BLaER1 treated with 17β-estradiol and CSF1 and Interleukin-3, amounts not matched to agents 10 nM and 100 nM (cell line): ENCODE measurements at regions not wholly inside any gene's neighbourhood (a gene's known extent, or its start where the extent isn't known, plus 50 kb on each side); places are given as distances from the start of the nearest gene placed in this dataset.

Experiments
- H3K27ac ChIP-seq, 11 experiments: shearing (Covaris generic); formaldehyde crosslinking; 2 replicates each; pipeline ENCODE4 v1.8.1; 2022
- H3K27me3 ChIP-seq, 11 experiments: shearing (Covaris generic); formaldehyde crosslinking; 2 replicates each; pipeline ENCODE4 v1.8.1; 2022
- H3K36me3 ChIP-seq, 11 experiments: shearing (Covaris generic); formaldehyde crosslinking; 2 replicates each; pipeline ENCODE4 v1.8.1; 2022
- H3K4me1 ChIP-seq, 10 experiments: shearing (Covaris generic); formaldehyde crosslinking; 2 replicates each; pipeline ENCODE4 v1.8.1; 2022
- H3K4me2 ChIP-seq, 11 experiments: shearing (Covaris generic); formaldehyde crosslinking; 2 replicates each; pipeline ENCODE4 v1.8.1; 2022
- H3K4me3 ChIP-seq, 10 experiments: shearing (Covaris generic); formaldehyde crosslinking; 2 replicates each; pipeline ENCODE4 v1.8.1; 2022
- H3K9ac ChIP-seq, 11 experiments: shearing (Covaris generic); formaldehyde crosslinking; 2 replicates each; pipeline ENCODE4 v1.8.1; 2022
- H3K9me3 ChIP-seq, 11 experiments: shearing (Covaris generic); formaldehyde crosslinking; replicated peaks in 1 of 11; 2 replicates each; pipeline ENCODE4 v1.8.1; 2022
- H4K20me1 ChIP-seq, 11 experiments: shearing (Covaris generic); formaldehyde crosslinking; 2 replicates each; pipeline ENCODE4 v1.8.1; 2022
- Cebpa-rat ChIP-seq, 11 experiments: shearing (Covaris generic); IDR thresholded peaks; 2 replicates each; pipeline ENCODE4 v1.8.1; 2022

GRCh38 chr4:125497861-125498260 is 183.1 kb downstream of the FAT4 start:
- Histone ChIP-seq H4K20me1 (no peaks in the 10 kb centered on the region), H3K27ac (no peak overlapping the region), H3K4me1 (no peaks in the 10 kb centered on the region), H3K9me3 (no peaks in the 10 kb centered on the region), H3K4me3 (no peak overlapping the region), H3K4me2 (no peak overlapping the region), H3K36me3 (no peaks in the 10 kb centered on the region), H3K9ac (no peak overlapping the region), H3K27me3 (no peaks in the 10 kb centered on the region)
- no peak for TF ChIP-seq Cebpa-rat (IDR thresholded peaks at IDR 0.05)

GRCh38 chr4:125498981-125499380 is 184.2 kb downstream of the FAT4 start:
- Histone ChIP-seq H3K4me2 (no peak overlapping the region), H4K20me1 (no peaks in the 10 kb centered on the region), H3K9me3 (no peaks in the 10 kb centered on the region), H3K4me3 (no peak overlapping the region), H3K9ac (no peak overlapping the region), H3K36me3 (no peaks in the 10 kb centered on the region), H3K27me3 (no peaks in the 10 kb centered on the region), H3K4me1 (no peaks in the 10 kb centered on the region), H3K27ac (no peak overlapping the region)
- no peak for TF ChIP-seq Cebpa-rat (IDR thresholded peaks at IDR 0.05)

DNA sequence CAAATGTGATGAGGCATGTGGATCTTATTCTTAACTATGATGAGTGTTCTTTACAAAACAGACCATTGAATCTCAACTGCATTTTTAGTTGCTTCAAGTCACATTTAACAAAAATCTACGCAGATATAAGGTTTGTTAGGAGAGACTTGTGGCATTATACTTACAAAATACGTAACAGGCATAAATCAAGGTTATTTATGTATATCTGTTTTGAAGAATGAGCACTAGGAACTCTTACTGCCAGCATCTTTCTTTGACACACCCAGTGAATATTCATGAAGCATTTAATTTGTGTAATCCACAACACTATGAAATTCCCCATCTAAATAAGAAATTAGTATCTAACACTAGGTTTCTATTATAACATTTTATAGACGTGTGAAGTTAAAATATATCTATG is 186.3 kb downstream of the FAT4 start:
- H3K9me3 ChIP-seq = no peaks in the 10 kb centered on the region
- no peak overlapping the region for H3K9ac ChIP-seq
- TF ChIP-seq Cebpa-rat (IDR thresholded peaks at IDR 0.05) = no peak
- H3K27ac ChIP-seq = no peak overlapping the region
- no peaks in the 10 kb centered on the region for H3K27me3 ChIP-seq
- H4K20me1 ChIP-seq = no peaks in the 10 kb centered on the region
- no peak overlapping the region for H3K4me3 ChIP-seq
- H3K4me1 ChIP-seq = no peaks in the 10 kb centered on the region
- no peaks in the 10 kb centered on the region for H3K36me3 ChIP-seq
- no peak overlapping the region for H3K4me2 ChIP-seq

- Histone ChIP-seq H3K4me1 (no peaks in the 10 kb centered on the region), H4K20me1 (no peaks in the 10 kb centered on the region), H3K27me3 (no peaks in the 10 kb centered on the region), H3K4me2 (no peak overlapping the region), H3K36me3 (no peaks in the 10 kb centered on the region), H3K27ac (no peak overlapping the region), H3K9me3 (no peaks in the 10 kb centered on the region), H3K4me3 (no peak overlapping the region), H3K9ac (no peak overlapping the region)
- TF ChIP-seq Cebpa-rat (IDR thresholded peaks at IDR 0.05) = no peak
Observed at GRCh38 chr4:125501568-125501967, 186.8 kb downstream of the FAT4 start.

- H3K4me1 ChIP-seq = no peaks in the 10 kb centered on the region
- peaks cover 0 to 9% (median 0%) of the 10 kb centered on the region in 11 experiments; a peak in 6 of 22 replicates for H3K9me3 ChIP-seq
Observed at GRCh38 chr4:125505621-125506020, 190.9 kb downstream of the FAT4 start.

DNA sequence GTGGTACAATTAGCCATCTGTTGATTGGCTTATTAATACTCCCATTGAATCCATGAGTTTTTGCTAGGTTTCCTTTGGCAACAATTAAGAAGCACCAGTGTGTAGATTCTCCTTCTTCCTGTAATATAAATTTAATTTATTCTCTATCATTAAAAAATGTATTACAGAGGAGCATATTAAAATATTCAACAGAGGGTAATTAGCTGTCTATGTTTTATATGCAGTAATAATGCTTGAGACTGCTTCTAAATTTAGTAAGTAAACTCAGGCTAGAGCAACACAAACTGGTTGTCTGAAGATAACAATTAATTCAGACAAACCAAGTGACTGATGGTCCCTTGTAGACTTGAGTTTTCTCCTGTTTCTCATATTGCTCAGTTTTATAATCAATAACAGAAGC is 192.4 kb downstream of the FAT4 start:
- Histone ChIP-seq H3K4me3 (no peak overlapping the region), H3K36me3 (no peaks in the 10 kb centered on the region), H4K20me1 (no peaks in the 10 kb centered on the region), H3K27ac (no peak overlapping the region), H3K4me2 (no peak overlapping the region), H3K4me1 (no peaks in the 10 kb centered on the region), H3K27me3 (no peaks in the 10 kb centered on the region), H3K9ac (no peak overlapping the region), H3K9me3 (peaks cover 0 to 9% (median 0%) of the 10 kb centered on the region in 11 experiments; a peak in 6 of 22 replicates)
- TF ChIP-seq Cebpa-rat (IDR thresholded peaks at IDR 0.05) = no peak

More at GRCh38 chr4:125505621-125506020, 190.9 kb downstream of the FAT4 start:
- no peaks in the 10 kb centered on the region for H3K27me3 ChIP-seq
- H3K27ac ChIP-seq = no peak overlapping the region
- no peak overlapping the region for H3K4me3 ChIP-seq
- H3K4me2 ChIP-seq = no peak overlapping the region
- no peaks in the 10 kb centered on the region for H4K20me1 ChIP-seq
- H3K36me3 ChIP-seq = no peaks in the 10 kb centered on the region
- H3K9ac ChIP-seq = no peak overlapping the region
- no peak for TF ChIP-seq Cebpa-rat (IDR thresholded peaks at IDR 0.05)

DNA sequence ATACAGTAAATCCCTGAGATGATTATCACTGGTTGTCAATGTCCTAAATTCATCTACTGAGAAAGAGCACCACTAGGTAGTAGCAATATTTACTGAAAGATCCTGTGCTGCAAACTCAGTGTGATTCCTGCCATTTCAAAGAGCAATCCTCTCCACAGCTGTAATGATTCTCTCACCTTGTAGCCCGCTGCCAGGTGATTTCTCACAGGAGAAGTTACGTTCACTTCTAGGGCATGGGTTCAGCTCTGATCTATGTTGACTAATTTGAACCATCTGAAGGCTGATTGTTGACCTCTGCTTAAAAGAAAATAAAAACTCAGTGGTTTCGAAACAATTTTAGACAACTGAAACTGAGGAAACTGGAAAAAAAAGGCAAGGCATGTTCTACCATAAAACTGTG is 197.0 kb downstream of the FAT4 start:
- Histone ChIP-seq H3K36me3 (no peaks in the 10 kb centered on the region), H4K20me1 (no peaks in the 10 kb centered on the region), H3K4me3 (no peak overlapping the region), H3K9ac (no peak overlapping the region), H3K27me3 (no peaks in the 10 kb centered on the region), H3K9me3 (peaks cover 0 to 15% (median 0%) of the 10 kb centered on the region in 11 experiments; a peak in 7 of 22 replicates), H3K4me1 (no peaks in the 10 kb centered on the region), H3K27ac (no peak overlapping the region), H3K4me2 (no peak overlapping the region)
- no peak for TF ChIP-seq Cebpa-rat (IDR thresholded peaks at IDR 0.05)

GRCh38 chr4:125515016-125515415 is 200.3 kb downstream of the FAT4 start:
- peaks cover 0 to 6% (median 0%) of the 10 kb centered on the region in 11 experiments; a peak in 1 of 22 replicates for H3K9me3 ChIP-seq
- H3K27me3 ChIP-seq = no peaks in the 10 kb centered on the region
- no peaks in the 10 kb centered on the region for H3K4me1 ChIP-seq
- no peak overlapping the region for H3K4me2 ChIP-seq
- TF ChIP-seq Cebpa-rat (IDR thresholded peaks at IDR 0.05) = no peak
- H3K27ac ChIP-seq = no peak overlapping the region
- H3K9ac ChIP-seq = no peak overlapping the region
- no peak overlapping the region for H3K4me3 ChIP-seq
- no peaks in the 10 kb centered on the region for H4K20me1 ChIP-seq
- H3K36me3 ChIP-seq = no peaks in the 10 kb centered on the region

DNA sequence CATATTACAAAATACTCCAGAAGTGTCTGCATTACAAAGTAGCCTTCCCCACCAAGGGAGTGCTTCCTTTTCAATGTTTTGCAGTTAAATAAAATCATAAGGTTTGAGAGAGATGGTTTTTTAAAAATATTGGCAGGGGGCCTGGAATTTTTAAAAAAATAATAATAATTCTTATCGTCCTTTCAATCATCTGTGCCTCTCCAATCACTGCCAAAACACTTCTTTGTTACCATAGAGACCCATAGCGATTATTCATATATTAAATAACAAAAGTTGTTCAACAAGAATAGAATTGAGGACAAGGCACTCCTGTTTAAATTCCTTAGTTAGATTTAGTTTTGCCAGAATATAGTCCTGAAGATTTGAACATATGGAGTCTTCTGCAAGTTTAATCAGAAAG is 203.1 kb downstream of the FAT4 start:
- Histone ChIP-seq H3K27me3 (no peaks in the 10 kb centered on the region), H3K27ac (no peak overlapping the region), H3K36me3 (no peaks in the 10 kb centered on the region), H3K4me3 (no peak overlapping the region), H3K4me1 (no peaks in the 10 kb centered on the region), H3K9me3 (peaks cover 0 to 6% (median 0%) of the 10 kb centered on the region in 11 experiments; a peak in 1 of 22 replicates), H3K4me2 (no peak overlapping the region), H4K20me1 (no peaks in the 10 kb centered on the region), H3K9ac (no peak overlapping the region)
- no peak for TF ChIP-seq Cebpa-rat (IDR thresholded peaks at IDR 0.05)

DNA sequence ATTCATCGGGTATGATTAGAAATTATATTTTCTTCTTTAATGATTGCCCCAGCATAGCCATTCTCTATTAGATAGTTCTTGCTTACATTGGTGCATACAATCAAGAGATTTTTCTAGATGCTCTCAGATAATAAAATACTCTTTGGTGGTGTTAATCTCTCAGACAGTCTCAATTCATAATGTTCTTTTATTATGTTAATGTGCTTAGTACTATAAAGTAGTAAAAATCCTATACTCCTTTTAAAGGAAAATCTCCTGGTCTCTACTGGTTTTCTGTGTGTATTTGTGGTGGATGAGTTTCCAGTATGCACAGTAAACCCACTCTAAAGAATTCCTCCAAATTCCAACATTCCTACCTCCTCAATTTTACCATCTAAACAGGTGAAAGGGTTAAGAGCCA is 203.5 kb downstream of the FAT4 start:
- no peak overlapping the region for H3K9ac ChIP-seq
- no peak overlapping the region for H3K27ac ChIP-seq
- H3K27me3 ChIP-seq = no peaks in the 10 kb centered on the region
- H3K4me3 ChIP-seq = no peak overlapping the region
- no peak overlapping the region for H3K4me2 ChIP-seq
- no peak for TF ChIP-seq Cebpa-rat (IDR thresholded peaks at IDR 0.05)
- H3K9me3 ChIP-seq = peaks cover 0 to 6% (median 0%) of the 10 kb centered on the region in 11 experiments; a peak in 1 of 22 replicates
- no peaks in the 10 kb centered on the region for H4K20me1 ChIP-seq
- no peaks in the 10 kb centered on the region for H3K4me1 ChIP-seq
- no peaks in the 10 kb centered on the region for H3K36me3 ChIP-seq
